Dermis microvascular lymphatic vessel endothelial cell (primary cell): ENCODE measurements at regions not wholly inside any gene's neighbourhood (a gene's known extent, or its start where the extent isn't known, plus 50 kb on each side); places are given as distances from the start of the nearest gene placed in this dataset.
"Not testable (repeated sequence)": the region's sequence is repeated elsewhere in the genome, so short reads cannot be mapped to it uniquely, and the experiment has no call there.

Experiments used
- DNase-seq, 2 donors: peaks; one replicate each; pipeline versions ENCODE4 v3.0.0 to v3.0.0-alpha.2; 2010; ENCODE audit warnings: low read depth in 2 of 2

DNA sequence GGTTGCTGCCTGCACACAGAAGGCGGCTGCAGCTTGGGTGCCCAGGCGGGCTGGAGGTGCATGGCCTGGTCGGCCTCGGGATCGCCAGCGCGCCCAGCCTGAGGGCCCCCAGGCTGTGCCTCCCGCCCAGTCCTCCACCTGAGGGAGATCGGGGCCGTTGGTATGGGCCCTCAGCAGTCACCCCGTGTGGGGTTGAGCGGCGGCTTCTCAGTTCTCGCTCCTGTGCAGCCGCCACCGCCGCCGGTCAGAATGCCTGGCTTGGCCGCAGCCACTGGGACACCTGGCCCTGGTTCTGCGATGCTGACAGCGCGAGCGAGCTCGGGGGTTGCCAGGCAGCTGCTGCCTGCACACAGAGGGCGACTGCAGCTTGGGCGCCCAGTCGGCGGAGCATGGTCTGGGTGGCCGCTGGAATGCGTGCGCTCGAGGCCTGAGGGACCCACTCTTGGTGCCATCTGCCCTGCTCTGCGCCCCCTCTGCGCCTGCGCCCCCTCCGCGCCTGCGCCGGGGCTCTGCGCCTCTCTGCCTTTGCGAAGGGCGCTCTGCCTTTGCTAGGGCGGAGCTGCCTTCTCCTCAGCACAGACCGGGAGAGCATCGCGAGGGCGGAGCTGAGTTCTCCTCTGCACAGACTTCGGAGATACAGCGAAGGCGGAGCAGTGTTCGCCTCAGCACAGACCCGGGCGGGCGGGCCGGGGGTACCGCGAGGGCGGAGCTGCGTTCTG lies 84.6 kb upstream of the ZNG1F start:
- peak in 1 of 2 donors; percentile 42 for DNase-seq

- DNase-seq, result not testable (repeated sequence)
Measured at GRCh38 chr9:41272879-41273548, 83.9 kb upstream of the ZNG1F start.

DNA sequence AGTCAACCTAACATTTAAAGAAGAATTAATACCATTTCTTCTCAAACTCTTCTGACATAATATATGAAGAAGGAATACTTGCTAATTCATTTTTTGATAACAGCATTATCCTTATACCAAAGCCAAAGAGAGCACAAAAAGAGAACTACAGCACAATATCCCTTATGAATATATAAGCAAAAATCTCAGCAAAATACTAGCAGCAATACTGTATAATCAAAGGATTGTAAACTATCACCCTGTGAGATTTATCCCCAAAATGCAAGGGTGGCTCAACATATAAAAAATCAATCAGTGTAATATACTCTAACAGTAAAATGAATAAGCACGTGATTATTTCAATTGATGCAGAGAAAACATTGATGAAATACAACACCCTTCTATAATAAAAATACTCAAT lies 81.9 kb upstream of the ZNG1F start:
- DNase-seq, result not testable (repeated sequence)

DNA sequence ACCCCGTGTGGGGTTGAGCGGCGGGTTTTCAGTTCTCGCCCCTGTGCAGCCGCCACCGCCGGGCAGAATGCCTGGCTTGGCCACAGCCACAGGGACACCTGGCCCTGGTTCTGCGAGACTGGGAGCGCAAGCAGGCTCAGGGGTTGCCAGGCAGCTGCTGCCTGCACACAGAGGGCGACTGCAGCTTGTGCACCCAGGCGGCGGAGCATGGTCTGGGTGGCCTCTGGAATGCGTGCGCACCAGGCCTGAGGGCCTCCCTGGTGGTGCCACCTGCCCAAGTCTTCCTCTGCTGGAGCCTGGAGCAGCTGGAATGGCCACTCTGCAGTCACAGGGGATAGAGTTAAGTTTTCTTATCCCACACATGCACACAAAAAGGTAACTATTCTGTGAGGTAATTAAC lies 80.4 kb upstream of the ZNG1F start:
- not testable (repeated sequence) for DNase-seq

GRCh38 chr9:41269054-41269453 lies 79.9 kb upstream of the ZNG1F start:
- DNase-seq, result not testable (repeated sequence)

- not testable (repeated sequence) for DNase-seq
Measured at GRCh38 chr9:41266602-41267001, 77.5 kb upstream of the ZNG1F start.

GRCh38 chr9:41266000-41266399 lies 76.9 kb upstream of the ZNG1F start:
- DNase-seq, result not testable (repeated sequence)

DNA sequence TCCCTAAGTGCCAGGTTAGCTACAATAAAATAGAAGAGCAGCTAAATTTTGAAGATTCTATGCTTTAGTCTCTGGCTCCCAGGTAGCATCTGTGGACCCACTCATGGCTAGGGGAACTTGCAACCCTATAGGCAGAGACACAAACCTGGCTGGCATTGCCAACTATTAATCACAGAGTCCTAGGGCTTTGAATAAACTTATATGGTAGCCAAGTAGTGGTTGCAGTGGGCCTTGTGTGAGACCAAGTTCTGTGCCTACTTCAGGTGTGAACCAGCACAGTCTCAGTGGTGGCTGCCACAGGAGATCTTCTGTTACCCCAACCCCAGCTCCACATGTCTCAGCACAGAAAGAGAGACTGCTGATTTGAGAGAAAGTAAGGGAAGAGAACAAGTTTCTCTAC lies 62.9 kb upstream of the ZNG1F start:
- not testable (repeated sequence) for DNase-seq

DNA sequence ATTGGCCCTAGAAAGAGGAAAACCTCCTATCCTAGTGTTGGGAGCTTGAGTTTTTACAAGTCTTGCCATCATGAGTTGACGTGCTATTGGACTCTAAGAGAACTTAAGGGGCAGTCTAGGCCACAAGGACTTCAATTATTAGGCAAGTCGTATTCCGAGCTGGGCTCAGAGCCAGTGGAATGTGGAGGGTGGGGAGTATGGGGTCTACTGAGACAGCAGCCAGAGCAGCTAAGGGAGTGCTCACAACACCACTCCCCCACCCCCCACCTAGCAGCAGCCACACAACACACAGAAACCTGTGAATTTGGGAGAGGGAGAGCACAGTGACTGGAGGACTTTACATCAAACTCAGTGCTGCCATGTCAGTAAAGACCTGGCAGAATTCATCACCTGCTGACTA lies 62.0 kb upstream of the ZNG1F start:
- DNase-seq, result not testable (repeated sequence)

DNA sequence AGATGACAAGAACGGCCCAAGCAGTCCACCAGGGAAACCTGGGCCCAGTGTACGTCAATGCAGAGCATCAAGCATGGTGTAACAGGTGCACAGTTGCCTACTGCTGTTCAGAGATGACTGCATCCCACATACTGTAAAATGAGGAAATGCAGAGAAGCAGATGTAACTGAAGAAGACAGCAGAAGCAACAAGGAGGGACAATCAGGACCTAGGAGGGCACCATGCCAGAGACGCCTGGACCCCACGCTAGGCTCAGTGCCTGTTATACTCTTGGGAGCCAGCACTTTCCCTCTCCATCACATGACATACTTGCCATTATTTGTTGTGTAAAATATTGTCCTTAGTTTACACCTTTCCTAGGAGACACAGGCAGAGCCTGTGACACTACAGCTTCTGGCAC lies 57.6 kb upstream of the ZNG1F start:
- not testable (repeated sequence) for DNase-seq
